ENCODE measurements at regions not wholly inside any gene's neighbourhood (a gene's known extent, or its start where the extent isn't known, plus 50 kb on each side); places are given as distances from the start of the nearest gene placed in this dataset.

DNA sequence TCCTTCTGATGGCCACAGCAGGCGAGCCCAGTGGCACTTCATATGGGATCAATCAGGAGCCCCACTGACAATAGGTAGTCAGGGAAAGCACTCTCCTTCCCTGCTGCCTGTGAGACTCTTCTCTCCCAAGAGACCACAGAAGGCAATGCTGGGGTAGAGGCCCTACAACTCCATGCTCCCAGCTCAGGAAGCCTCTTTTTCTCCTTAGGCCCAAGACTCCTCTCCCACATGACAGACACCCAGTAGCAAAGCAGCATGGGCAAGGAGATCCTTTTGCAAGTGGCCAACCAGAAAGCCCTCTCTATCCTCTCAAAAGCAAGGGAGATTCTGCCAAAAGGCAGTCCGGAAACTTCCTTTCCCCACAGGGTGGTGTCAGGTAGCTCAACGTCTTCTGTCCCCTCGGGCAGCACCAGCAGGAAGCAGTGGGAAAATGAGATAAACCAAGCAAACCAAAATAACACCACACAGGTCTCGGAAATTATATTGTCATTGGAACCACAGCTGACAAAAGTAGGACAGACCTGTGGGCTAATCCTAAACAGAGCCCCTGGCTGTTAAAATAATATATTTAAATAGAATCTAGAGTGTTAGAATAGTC, 172.7 kb upstream of the GDF10 start:
- TF ChIP-seq, protein P1, sequence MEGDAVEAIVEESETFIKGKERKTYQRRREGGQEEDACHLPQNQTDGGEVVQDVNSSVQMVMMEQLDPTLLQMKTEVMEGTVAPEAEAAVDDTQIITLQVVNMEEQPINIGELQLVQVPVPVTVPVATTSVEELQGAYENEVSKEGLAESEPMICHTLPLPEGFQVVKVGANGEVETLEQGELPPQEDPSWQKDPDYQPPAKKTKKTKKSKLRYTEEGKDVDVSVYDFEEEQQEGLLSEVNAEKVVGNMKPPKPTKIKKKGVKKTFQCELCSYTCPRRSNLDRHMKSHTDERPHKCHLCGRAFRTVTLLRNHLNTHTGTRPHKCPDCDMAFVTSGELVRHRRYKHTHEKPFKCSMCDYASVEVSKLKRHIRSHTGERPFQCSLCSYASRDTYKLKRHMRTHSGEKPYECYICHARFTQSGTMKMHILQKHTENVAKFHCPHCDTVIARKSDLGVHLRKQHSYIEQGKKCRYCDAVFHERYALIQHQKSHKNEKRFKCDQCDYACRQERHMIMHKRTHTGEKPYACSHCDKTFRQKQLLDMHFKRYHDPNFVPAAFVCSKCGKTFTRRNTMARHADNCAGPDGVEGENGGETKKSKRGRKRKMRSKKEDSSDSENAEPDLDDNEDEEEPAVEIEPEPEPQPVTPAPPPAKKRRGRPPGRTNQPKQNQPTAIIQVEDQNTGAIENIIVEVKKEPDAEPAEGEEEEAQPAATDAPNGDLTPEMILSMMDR (IDR thresholded peaks at IDR 0.05), result no peak
- TF ChIP-seq EP300 (IDR thresholded peaks at IDR 0.05), result no peak
- no peak for TF ChIP-seq POLR2AphosphoS5 (IDR thresholded peaks at IDR 0.05)
- no peak for TF ChIP-seq POLR2A (IDR thresholded peaks at IDR 0.05)
